SK-N-DZ (cell line): ENCODE measurements at regions not wholly inside any gene's neighbourhood (a gene's known extent, or its start where the extent isn't known, plus 50 kb on each side); places are given as distances from the start of the nearest gene placed in this dataset.

Experiments used
- DNase-seq: peaks from one replicate; pipeline ENCODE4 v3.0.0-alpha.2; 2015; ENCODE audit warnings: low spot score

DNA sequence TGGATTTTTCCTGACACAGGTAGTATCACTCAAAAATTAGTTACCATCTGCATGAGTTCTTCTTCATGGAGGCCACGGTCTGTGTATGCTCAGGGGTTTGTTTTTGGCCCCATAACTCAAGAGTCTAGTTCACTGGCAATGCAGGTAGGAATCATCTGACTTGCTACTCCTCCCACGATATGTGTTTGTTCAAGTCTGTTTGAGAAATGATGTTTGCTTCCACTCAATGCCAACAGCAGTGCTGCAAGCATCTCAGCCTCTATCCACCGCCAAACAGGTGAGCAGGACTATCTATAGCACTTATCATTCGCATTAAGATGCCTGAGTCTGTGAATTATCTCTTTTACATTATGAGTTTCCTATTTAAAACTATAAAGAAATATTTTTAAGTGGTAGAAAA lies 264.8 kb upstream of the PTGER4 start:
- no peak for DNase-seq

DNA sequence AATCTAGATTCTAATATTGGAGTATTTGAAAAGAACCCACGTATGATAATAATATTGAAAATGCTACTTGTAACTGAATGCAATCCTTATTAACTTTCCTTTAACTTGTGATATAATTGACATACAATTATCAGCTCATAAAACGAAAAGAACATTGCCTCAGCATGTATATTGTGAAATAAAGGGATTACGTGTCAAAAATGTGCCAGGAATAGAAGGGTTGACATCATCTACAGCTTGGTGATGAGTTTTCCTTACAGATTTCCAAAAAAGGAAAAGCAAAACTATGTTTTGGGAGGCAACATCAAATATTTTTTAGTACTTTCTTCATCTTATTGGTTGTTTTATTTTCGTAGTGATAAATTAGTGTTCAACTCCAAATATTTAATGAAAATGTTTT lies 266.0 kb upstream of the PTGER4 start:
- no peak for DNase-seq

DNA sequence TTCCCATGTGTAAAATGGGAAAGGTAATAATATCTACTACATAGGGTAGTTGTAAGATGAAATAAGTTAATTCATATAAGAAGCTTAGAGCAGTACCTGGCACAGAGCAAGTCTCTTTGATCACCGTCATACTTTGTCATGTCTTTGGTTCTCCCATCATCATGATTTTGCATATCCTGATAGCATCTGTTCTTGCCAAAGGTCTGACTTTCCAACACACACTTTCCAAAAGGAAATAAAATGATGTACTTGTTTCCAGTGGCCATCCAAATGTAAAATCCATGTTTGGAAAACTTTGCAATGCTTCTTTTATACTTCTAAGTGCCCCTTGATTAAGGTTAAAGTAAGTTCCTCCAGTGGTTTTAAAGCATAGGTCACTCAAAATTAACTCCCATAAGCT lies 266.9 kb upstream of the PTGER4 start:
- DNase-seq = no peak

DNA sequence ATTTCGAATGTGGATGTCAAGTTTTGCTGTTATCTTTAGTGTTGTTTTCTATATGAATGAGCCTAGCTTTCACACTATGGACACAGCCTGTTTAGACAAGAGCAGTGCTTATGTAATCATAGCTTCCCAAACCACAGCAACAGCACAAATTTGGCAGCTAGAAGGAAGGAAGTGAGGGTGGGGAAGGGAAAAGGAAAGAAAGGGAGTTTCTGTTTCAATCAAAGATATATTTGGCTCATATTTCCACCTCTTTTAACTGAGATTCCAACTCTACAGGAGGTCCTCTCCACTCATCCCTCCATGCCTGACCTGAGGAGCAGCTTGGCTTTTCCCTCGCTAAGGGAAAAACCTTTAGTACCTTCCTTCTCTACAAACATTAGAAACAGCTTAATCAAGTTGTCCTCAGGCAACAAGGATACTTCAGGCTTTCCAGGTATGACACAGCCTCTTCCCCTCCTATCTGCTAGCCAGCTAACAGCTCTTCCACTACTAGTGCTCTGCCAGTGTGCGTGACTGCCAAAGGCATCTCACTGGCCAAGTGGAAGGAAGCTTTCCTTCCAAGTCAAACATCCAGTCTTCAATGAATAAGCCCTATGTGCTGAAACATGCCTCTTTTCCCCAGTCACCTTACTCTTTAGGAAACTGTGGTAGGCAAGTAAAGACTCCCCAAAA lies 268.6 kb upstream of the PTGER4 start:
- no peak for DNase-seq

DNA sequence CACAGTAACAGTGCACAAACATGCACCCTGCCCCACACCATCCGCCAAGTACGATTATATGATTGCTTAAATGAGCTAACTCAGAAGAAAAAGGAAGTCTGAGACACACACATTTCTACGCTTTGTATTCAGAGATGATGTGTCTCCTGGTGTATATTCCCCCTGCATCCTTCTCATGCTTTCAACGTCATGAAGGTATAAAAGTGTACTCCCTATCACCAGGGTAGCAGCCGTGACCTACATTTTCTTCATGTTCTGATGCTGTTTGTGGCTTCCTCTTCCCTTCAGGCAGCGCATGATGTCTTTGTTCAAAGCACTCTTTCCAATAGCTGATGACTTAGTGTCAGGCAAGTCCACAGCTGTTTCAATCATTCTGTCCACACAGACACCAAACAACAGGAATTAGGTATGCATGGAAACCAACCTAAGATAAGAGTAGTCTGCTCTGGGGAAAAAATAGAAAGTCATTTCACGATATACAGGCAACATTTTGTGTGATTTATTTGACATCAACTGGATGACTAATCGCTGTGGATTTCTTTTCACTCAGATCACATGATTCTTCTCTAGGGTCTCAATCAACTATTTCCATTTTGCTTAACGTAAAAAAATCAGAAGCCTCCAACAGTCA lies 269.4 kb upstream of the PTGER4 start:
- no peak for DNase-seq

DNA sequence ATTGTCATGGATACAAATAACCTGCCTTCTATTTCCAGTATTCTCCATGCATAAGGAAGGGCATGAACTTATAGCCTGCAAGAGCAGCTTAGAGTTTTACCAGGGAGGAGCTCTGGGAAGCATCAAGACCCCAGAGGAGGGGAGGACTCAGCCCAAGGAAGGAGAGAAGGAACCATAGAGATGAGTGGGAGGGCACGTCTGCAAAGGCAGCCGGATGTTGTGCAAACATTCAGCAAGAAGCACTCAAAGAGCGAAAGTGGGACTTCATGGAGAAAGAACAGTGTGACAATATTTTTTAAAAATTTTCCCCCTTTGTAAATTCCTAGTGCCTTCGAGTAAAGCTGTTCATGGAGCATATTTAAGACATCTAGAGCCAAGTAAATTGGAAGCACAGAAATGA lies 270.1 kb upstream of the PTGER4 start:
- no peak for DNase-seq

DNA sequence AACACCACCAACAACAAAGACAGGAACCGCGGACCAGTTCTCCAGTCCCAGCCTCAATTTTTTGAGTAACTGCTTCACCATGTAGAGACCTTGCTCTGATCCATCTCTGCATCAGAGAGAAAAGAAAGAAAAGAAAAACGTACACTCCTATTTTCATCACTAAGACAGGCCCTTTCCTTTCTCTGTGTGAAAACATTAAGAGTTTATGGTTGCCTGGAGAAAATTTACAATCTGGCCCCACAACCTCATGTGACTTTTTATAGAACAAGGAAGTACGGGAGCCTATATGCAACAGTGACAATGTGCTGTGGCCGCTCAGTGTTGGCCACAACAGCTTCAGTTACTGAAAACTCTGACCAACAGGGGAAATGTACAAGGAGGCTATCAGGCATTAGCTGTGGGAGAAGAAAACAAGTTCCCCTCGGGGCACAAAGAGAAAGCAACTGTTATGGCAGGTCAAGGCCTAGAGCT lies 272.9 kb upstream of the PTGER4 start:
- DNase-seq = no peak

DNA sequence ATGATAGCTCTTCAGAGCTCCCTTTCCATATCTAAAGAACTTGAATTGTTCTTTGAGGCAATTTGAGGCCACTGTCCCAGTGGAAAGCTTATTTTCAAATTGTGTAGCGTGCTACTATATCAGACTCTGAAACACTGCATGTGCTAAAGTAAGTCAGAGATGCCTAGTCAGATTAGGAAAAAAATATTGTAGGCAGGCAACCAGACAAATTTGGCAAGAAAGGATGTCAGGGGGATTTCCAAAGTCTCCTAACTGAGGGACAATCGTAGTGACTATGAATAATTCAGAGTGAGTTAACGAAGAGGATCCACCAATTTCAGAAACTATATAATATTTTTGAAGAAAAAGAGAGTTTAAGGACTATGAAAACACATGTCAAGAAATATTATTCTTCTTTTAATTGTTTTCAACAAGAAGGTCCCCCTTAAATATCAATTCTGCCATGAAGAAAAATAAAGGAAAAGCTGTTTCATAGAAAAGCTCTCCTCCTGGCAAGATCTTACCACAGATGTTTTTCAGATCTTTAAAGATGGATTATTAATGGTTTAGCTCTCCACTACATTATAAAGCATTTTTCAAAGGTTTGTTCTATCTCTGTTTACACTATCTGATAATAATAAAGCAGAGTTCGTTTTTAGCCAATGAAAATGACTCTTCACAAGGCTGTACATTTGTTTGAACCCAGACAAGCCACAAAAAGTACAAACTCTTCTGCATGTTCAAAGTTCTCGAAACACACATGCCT lies 273.5 kb upstream of the PTGER4 start:
- DNase-seq = no peak

DNA sequence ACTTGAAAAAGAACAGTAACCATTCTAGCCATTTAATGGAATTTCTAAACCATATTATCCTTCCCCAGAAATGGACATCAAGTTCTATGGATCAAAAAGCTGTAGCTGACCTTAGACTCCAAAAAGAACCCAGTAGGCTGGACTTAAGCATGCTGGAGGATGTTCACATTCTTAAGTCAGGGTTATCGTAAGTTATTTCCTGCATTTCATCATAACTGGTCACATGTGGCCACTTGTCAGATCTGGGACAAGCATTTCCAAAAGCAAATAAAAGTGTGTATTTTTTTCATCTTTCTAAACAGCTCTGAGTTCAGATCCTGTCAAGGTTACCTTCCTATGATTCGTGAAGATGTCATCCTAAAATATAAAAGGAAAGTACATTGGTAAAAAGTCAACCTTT lies 274.5 kb upstream of the PTGER4 start:
- DNase-seq = no peak

DNA sequence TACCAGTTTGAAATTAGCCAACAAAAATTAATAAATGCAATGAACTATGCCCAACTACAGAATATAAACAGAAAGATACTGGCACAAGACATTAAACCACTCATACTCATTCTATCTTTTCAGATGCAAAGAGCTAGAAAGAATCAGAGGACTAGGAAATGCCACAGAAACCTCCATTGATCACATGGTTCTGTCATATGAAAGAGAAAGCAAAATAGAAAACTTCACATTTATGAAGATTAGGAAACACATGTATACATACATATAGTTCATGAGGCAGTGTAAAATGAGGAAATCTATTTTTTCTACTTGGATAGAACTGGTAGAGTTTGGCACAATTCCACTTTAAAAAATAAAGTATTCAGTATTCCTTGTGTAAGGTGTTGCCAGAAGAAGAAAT lies 275.1 kb upstream of the PTGER4 start:
- no peak for DNase-seq

DNA sequence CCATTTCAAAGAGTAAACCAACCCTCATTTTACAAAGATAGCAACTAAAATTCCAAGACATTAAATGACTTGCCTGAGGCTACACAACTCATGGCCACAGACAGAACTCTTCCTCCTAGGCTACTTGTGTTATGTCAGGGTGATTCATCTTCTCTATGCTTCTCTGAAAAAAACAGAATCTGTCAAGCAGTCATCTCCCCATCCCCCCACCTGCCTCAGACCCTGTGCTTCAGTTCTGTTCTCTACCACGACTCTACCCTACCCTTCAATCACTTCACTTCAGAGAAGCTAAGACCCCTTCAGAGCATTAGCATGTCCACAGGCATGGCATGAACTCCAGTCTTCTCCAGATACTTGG lies 277.7 kb upstream of the PTGER4 start:
- no peak for DNase-seq

DNA sequence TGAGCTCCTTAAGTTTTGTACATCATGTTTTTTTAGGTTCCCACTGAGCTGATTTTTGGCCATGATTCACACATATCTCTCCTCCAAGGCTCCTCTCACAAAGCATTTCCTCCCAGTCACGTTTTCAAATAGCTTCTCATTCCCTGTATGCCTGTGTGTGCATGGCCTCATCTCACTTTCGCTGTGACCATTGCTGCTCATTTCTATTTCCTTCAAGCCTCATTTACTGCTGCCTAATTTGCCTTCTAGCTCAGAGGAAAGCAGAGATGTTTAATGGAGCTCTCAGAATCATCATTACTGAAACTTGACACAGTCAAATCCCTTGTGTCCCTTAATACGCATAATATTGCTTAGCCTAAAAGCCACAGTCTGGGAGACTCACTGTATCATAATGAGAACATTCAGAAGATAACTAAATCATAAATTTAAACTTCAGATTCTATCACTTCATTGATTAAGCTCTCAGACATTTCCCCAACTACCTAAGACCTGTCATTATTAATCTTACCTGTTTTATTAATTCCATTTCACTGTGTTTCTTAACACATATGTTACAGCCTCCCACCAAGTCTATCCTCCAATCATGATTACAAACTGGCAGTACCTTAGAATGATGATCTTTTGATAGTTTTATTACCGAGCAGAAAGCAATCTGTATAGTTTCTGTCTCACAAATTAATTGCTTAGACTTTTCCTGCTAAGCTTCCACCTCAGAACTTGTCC lies 278.3 kb upstream of the PTGER4 start:
- no peak for DNase-seq

DNA sequence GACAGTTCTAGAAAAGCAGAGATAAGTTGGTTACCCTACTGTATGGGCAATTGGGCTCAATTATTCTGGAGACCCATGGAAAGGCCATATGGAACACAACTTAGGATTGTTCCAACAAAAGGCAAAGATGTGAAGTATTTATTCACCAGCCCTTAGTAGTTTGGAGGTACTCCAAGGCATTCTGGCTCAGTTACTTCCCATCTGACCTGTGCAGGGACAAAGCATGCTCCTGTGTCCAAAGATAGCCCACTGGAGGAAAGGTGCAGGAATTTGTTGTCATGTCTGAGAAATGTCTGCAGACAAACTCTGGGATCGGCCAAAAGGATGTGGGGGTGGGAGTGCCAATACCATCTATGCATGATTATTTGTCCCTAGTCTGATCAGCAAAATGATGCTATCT lies 279.5 kb upstream of the PTGER4 start:
- DNase-seq = no peak

DNA sequence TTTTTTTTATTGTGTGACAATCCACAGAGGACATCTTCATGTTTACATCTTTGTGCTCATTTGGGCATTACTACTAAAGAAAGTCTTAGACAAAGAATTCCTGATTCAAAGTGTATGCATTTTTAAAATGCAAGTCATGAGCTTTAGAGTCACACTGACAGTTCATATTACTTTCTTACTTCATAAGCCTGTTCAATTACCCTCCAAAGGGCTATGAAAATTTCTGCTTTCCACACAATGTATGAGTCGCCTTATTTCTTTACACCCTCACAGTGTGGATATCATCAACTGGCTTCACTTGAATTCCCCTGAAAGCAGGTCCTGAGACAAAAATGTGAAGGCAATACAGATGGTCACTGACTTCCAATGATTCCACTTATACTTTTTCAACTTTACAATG lies 280.4 kb upstream of the PTGER4 start:
- DNase-seq = no peak

DNA sequence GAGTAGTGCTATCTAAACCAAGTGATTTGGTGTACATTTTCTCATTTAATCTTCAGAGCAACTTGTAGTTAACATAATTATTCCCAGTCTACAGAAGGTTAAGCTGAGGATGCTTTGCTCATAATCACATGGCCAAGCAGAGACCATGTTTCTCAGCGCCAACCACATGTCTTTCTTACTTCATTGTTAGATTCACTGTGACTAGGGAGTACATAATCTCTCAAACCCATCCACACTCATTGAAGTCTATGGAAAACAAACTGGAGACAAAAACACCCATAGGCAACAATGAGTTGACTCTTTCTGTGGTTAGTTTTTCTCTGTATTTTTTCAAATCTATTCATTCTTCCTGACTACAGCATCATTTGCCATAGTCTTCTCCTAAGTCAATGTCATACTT lies 281.7 kb upstream of the PTGER4 start:
- no peak for DNase-seq

DNA sequence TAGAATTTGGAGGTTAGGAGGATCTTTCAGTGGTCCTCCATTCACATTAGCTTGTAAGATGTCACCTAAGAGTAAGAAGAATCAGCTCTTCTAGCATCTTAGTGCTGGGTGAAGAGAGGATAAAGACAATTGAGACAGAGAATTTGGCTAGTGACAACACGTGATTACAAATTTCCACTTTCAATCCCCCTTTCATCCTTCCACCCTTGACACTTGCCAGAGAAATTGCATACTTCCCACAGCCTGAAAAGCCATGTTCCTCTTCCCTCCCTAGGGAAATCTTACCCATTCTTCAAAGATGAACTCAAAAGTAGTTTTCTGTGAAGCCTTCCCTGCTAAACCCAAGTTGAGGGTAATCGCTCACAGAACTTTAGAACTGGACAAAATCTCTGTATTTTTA lies 282.6 kb upstream of the PTGER4 start:
- DNase-seq = no peak

DNA sequence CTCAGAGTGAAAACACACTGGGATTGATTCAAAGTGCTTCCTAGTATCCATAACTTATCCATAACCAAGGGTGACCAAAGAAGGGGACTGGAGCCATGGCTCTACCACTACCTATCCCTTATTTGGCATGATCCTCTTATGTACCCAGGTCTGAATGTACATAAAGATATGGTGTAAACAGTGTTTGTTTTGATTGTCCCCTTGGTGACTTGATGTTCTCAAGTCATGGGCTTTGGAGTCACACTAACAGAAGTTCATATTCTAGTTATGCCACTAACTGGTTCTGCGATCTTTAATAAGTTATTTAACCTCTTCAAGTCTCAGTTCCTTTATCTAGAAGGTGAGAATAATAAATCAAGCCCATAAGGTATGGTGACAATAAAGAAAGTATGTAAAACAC lies 283.4 kb upstream of the PTGER4 start:
- no peak for DNase-seq

DNA sequence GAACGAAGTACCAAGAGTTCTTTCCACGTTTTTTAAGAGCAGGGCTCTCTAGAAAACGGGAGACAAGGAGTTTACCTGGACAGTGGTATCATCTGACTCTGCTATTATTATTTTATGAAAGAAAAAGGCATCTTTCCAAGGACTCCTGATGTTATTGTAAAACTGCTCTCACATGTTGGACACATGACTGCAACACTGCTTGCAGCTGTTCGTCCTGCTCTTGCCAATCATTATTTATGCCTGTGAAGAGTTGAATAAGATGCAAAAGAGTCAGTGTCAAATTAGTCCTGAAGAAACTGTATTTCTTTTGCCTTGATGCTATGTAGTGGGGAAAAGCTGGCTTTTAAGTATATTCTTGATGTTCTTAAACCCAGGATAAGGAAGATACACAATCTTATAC lies 284.5 kb upstream of the PTGER4 start:
- DNase-seq = no peak

DNA sequence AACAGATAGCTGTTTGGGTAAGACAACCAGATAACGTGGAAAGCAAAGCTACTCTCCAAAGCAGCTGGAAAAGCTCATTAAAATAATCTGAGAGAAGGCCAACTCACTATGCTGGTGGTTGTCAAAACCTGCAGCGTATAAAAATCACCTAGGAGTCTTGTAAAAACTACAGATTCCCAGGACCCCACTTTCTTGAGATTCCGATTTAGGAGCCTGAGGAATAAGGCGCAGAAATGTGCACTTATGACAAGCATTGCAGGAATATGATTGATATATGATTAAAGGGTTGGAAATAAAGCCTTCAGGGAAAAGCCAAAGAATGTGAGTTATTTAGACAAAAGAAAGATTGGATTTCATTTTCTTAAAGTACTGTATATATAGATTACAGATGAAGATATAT lies 285.0 kb upstream of the PTGER4 start:
- no peak for DNase-seq

DNA sequence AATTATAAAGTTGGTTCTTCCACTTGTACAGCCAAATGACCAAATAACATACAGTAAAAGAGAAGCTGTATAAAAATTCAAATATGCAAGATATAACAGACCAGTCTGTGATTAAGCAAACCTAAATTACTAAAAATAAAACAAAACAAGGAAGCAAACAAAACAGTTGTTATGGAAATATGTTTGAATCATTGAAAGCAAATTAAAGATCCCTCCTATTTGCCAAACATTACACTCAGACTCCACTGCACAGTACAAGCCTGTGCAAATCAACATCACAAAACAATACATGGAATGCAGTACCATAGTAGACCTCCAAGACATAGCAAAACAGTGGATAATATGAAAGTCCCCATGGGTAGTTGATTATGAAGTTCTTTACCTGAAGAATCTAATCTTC lies 288.1 kb upstream of the PTGER4 start:
- no peak for DNase-seq

DNA sequence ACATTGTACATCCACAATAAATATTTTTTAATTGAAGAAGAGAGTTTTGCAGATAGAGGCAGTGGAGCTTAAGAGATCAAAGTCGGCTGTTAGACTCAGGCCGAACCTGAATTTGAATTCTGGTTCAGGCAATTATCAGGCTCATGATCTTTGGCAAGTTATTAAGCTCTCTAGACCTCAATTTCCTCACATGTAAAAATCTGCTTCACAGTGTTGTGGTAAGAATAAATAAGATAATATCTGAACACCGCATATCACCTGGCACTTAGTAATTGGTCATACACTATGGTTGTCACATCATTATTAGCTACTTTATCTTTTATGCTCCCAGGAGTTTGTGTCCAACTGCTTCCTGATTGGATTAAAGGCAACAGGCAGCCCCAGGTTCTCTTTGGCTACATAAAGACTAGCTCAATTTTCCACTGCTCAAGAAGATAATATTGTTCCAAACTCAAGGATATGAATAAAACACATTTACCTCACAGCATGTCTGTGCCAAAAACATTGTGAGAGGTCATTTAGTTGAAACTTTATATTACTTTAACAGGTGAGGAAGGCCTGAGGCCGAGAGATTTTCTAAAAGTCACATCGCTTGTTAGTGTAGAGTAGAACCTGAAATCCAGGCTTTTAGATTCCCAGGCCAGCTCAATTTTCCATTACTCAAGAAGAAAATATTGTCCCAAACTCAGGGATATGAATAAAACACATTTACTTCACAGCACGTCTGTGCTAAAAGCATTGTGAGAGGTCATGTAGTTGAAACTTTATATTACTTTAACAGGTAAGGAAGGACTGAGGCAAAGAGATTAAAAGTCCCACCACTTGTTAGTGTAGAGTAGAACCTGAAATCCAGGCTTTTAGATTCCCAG lies 289.2 kb upstream of the PTGER4 start:
- DNase-seq = no peak

DNA sequence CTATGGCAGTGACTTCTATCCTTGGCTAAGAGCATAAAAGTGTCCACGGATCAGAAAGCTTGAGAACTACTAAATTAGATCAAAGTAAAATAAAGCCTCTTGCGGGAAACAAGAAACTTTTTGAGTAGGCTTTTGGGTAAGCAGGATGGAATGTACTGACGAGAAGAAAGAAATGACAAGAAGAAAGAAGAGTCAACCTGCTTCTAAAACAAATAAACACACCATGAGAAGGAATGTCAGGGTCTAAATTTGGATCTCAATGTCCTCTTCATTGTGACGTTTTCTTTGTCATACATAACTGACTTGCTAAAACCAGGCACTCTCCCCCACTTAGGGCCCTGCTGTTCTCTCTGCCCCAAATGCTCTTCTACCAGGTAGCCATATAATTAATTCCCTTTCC lies 290.1 kb upstream of the PTGER4 start:
- no peak for DNase-seq
